Activated naive CD8-positive, alpha-beta T cell treated with anti-CD3 and anti-CD28 coated beads for 36 hours (primary cell): ENCODE measurements at regions not wholly inside any gene's neighbourhood (a gene's known extent, or its start where the extent isn't known, plus 50 kb on each side); places are given as distances from the start of the nearest gene placed in this dataset.

Experiments used
- DNase-seq: peaks from one replicate; pipeline ENCODE4 v3.0.0; 2021
- H3K27ac Mint-ChIP-seq: one replicate; pipeline ENCODE4 v1.8.0; 2022; ENCODE audit warnings: mild to moderate bottlenecking, moderate library complexity, mixed read lengths
- H3K27me3 Mint-ChIP-seq: one replicate; pipeline ENCODE4 v1.8.0; 2022; ENCODE audit warnings: mild to moderate bottlenecking, mixed read lengths
- H3K36me3 Mint-ChIP-seq: one replicate; pipeline ENCODE4 v1.8.0; 2021; ENCODE audit warnings: mild to moderate bottlenecking, mixed read lengths
- H3K4me1 Mint-ChIP-seq: one replicate; pipeline ENCODE4 v1.8.0; 2021; ENCODE audit warnings: mixed read lengths
- H3K4me3 Mint-ChIP-seq: one replicate; pipeline ENCODE4 v1.8.0; 2022; ENCODE audit warnings: mild to moderate bottlenecking, moderate library complexity, mixed read lengths
- H3K9me3 Mint-ChIP-seq: one replicate; pipeline ENCODE4 v1.8.0; 2022; ENCODE audit warnings: mixed read lengths

DNA sequence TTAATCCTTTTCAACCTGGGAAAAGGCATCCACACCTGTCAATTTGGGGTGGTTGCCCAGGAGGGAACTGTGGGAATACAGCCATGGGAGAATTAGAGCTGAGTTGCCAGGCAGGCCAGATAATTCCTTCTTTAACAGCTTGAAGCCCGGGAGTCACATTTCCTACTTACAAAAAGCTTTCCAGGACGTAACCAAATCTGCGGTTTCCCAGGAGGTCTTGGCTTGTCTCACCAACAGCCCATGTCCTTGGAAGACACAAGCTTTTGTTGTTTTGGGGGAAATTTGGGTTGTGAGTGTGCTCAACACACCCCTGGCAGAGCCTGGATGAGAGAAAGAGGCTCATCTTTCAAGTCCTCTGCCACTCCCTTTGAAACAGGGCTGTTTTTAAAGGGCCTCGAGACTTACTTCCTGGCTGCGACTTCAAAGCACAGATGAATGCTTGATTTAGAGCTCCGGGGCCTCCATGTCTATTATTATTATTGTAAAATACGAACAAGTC, 465.9 kb upstream of the BTBD3 start:
- no peak for DNase-seq
- Mint-ChIP-seq H3K4me3 (no peak overlapping the region), H3K9me3 (peaks cover 4% of the 10 kb centered on the region), H3K36me3 (no peaks in the 10 kb centered on the region), H3K27me3 (no peaks in the 10 kb centered on the region), H3K27ac (no peak overlapping the region), H3K4me1 (no peaks in the 10 kb centered on the region)

DNA sequence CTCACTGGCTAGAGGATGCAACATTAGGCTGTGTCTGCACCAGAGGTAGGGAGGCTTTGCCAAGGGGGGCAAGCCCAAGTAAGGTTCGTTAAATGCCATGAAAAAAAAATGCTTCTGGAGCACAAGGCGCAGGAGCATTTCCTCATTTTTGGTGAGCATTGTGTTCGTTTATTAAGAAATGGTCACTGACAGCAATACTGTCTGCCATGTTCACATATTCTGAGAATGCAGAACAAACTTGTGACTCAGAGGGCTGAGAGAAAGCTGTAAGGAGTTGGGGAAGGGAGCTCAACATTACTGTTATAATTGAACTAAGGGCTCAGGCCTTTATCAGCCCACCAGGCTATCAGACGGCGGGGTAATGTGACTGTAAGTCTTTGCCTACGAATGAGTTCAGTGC, 465.4 kb upstream of the BTBD3 start:
- DNase-seq: no peak
- no peaks in the 10 kb centered on the region for H3K4me1 Mint-ChIP-seq
- no peak overlapping the region for H3K27ac Mint-ChIP-seq
- H3K9me3 Mint-ChIP-seq: peaks cover 4% of the 10 kb centered on the region
- no peaks in the 10 kb centered on the region for H3K27me3 Mint-ChIP-seq
- H3K4me3 Mint-ChIP-seq: no peak overlapping the region
- no peaks in the 10 kb centered on the region for H3K36me3 Mint-ChIP-seq

DNA sequence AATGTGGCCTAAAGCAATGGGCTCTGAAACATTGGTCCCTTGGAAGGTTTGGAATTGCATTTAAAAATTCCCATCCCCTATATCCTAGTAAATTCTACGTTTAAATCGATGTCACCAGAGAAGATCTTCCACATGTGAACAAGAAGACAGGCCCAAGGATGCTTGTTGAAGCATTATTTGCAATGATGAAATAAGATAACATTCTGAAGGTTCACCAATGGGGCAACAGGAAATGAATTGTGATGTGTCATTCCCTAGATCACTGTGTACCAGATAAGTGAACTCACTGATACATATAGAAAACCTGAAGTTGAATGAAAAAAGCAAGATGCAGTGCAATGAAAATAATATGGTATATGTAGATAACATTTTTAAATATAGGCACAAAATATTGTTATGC, 464.3 kb upstream of the BTBD3 start:
- no peak for DNase-seq
- H3K36me3 Mint-ChIP-seq: no peaks in the 10 kb centered on the region

DNA sequence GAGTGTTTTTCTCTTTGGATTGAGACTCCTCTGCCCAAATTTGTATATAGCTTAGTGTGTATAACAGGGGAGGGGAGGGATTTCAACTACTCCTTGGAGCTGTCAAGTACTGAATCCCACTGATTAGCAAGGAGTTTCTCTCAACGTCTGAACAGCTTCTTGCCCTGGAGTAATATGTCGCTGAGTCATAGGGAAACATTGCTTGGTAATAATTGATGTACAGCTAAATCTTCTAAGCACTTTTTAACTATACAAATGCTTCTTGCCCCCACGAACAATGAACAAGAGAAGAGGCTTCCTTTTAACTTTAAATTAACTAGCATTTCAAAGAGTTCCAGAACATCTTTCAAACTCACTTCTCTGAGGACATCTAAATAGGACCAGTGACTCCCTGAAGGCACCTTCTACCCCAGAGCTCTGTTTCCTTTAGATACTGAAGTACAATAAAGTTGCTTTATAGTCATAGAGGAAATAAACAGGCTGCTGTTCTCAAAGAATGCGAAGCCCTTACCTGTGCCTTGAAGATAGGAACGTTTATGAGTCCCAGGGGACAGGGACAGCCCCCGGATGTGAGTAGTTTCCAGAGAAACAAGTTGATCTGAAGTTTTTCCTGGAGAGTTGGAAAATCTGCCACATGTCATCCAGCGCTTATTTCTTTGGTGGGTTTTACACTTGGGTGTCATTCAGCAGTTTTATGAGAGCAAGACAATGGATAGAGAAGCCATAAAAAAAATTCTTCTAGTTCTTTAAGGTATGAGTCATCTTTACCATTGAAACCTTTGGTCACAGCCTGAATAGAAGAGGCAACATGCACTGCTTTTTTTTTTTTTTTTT, 462.5 kb upstream of the BTBD3 start:
- DNase-seq: no peak
- Mint-ChIP-seq H3K27me3 (no peaks in the 10 kb centered on the region), H3K9me3 (peaks cover 4% of the 10 kb centered on the region), H3K4me3 (no peak overlapping the region), H3K4me1 (no peaks in the 10 kb centered on the region), H3K27ac (no peak overlapping the region), H3K36me3 (no peaks in the 10 kb centered on the region)

More for the DNA sequence above, 464.3 kb upstream of the BTBD3 start:
- no peak overlapping the region for H3K27ac Mint-ChIP-seq
- H3K4me1 Mint-ChIP-seq: no peaks in the 10 kb centered on the region
- no peak overlapping the region for H3K4me3 Mint-ChIP-seq
- H3K27me3 Mint-ChIP-seq: no peaks in the 10 kb centered on the region
- peaks cover 4% of the 10 kb centered on the region for H3K9me3 Mint-ChIP-seq

DNA sequence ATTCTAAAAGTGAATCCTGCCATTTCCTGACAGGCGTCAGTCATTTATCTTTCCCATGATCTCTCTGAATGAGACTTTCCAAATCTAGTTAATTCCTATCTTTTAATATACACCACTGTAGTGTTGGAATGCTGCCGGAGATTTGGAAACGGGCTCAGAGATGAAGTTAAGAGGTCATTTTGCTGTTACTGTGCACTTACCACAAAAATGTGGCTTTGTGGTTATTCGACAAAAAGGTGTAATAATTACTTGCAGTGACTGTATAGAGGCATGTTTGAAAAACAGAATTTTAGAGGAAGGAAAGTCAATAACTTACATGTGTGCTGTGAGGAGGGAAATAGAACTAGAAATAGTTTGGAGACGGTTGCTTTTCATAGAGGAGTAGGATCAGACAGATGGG, 460.2 kb upstream of the BTBD3 start:
- Mint-ChIP-seq H3K36me3 (no peaks in the 10 kb centered on the region), H3K27ac (no peak overlapping the region), H3K4me1 (no peaks in the 10 kb centered on the region), H3K27me3 (no peaks in the 10 kb centered on the region), H3K9me3 (peaks cover 4% of the 10 kb centered on the region), H3K4me3 (no peak overlapping the region)
- DNase-seq: no peak

DNA sequence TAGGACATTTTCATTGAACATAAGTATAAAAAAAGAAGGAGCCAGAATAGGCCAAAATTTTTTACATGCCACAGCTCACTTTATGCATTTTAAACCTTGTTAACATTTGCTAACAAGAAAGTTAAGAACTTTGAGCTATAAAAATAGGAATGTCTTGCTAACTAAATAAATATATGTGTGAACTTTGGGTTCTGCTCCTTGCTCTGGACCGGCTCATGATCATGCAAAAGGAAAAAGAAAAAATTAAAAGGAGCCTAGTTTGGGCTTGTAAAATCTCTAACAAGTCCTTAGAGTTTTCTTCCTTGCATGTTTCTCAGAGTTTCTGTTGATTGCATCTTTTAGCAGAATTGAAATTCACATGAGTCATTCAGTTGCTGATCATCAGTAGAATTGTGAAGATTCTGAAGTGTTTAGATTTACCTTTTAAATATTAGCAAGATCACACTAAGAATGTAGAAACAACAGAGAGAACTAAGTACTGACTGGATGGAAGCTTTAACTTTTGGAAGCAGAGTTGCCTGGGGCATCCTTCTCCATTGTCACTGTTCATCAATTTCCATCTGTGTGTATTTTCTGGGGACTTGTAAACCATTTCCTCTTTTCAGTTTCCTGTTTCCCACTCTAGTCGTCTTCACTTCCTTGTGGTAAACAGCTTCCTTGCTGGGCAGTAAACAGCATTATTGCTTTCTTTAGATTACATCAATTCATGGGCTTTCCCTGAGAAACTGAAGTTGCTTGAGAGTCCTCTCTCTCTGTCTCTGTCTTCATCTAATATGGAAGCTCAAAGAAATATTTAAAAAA, 458.4 kb upstream of the BTBD3 start:
- Mint-ChIP-seq H3K27ac (no peak overlapping the region), H3K36me3 (no peaks in the 10 kb centered on the region), H3K4me3 (no peak overlapping the region), H3K9me3 (peaks cover 4% of the 10 kb centered on the region), H3K27me3 (no peaks in the 10 kb centered on the region), H3K4me1 (no peaks in the 10 kb centered on the region)
- DNase-seq: no peak

DNA sequence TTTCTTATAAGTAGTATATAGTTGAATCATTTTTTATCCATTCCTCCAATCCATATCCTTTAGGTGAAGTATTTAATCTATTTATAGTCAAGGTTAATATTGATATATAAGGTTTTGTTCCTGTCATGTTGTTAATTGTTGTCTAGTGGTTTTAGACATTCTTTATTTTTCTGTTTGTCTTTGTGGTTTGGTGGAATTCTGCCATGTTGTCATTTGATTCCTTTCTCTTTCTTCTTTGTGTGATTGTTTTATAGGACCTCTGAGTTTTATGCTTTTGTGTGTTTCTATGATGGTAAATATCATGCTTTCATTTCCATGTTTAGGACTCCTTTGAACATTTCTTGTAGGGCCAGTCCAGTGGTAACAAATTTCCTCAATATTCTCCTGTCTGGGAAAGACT, 450.3 kb upstream of the BTBD3 start:
- Mint-ChIP-seq H3K36me3 (no peaks in the 10 kb centered on the region), H3K9me3 (no peaks in the 10 kb centered on the region), H3K4me1 (no peaks in the 10 kb centered on the region), H3K27me3 (no peaks in the 10 kb centered on the region), H3K27ac (no peak overlapping the region), H3K4me3 (no peak overlapping the region)
- no peak for DNase-seq

DNA sequence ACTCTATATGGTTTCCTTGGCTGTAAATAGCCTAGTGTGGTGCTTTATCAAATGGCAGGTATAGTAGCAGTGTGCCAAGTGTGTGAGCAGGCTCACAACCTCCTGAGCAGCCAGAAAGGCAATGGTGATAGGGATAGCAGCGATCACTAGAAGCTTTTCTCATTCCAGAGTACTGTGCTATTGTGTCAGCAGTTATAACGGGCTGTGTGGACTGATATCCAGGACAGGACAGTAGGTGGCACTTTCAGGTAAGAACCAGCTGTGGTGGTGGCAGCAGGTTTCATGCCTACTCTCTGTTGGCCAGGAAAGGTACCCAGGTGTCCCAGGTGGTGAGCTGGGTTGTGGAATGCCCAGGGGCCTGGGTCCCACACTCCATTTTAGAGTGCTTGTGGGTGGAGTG, 448.8 kb upstream of the BTBD3 start:
- H3K9me3 Mint-ChIP-seq: no peaks in the 10 kb centered on the region
- H3K27me3 Mint-ChIP-seq: no peaks in the 10 kb centered on the region
- H3K4me1 Mint-ChIP-seq: no peaks in the 10 kb centered on the region
- no peak for DNase-seq
- no peak overlapping the region for H3K27ac Mint-ChIP-seq
- no peak overlapping the region for H3K4me3 Mint-ChIP-seq
- no peaks in the 10 kb centered on the region for H3K36me3 Mint-ChIP-seq

DNA sequence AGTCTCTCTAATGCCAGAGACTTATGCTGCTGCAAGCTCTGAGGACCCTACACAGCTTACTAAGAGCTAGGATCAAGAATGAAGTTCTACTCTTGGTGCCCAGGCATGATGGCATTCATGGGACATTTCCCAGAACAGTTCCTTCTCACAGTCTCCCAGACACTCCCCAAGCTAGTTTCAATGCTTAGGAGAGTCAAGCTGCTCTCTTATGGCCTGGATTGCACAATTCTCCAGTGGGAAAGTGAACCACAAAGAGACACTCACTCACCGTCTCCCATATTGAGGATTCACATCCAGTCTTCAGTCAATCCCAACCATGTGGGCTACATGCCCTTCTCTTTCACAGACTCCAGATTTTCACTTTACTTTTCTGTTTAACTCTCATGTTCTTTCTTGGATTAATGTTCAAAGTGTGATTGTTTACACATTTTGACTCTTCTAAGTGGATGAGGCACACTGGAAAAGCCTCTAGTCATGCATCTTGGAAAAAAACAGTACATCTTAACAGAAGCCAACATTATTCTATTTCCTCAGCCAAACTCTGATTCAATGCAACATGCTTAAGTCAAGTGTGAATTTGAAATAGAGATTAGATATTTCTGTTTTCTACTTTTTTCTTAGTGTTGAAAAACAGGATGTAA, 447.8 kb upstream of the BTBD3 start:
- no peak for DNase-seq
- H3K9me3 Mint-ChIP-seq: no peaks in the 10 kb centered on the region
- H3K4me1 Mint-ChIP-seq: no peaks in the 10 kb centered on the region

DNA sequence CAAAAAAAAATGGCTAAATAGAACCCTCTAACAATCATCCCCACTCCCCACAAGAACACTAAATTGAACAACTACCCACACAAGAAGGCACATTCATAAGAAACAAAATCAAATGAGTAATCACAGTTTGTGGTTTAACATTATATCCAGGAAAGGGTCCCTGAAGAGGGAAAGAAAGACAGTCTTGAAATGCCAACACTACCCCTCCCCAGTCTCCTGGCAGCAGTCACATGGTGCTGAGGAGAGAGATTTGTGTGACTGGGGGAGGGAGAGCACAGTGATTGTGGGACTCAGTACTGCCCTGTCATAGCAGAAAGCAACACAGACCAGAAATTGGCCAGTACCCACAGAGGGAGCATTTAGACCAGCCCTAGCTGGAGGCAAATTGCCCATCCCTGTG, 443.7 kb upstream of the BTBD3 start:
- H3K9me3 Mint-ChIP-seq: peaks cover 5% of the 10 kb centered on the region
- H3K4me1 Mint-ChIP-seq: no peaks in the 10 kb centered on the region
- no peaks in the 10 kb centered on the region for H3K27me3 Mint-ChIP-seq
- H3K27ac Mint-ChIP-seq: no peak overlapping the region
- no peak overlapping the region for H3K4me3 Mint-ChIP-seq
- H3K36me3 Mint-ChIP-seq: no peaks in the 10 kb centered on the region
- DNase-seq: no peak

More for the DNA sequence above, 447.8 kb upstream of the BTBD3 start:
- no peak overlapping the region for H3K4me3 Mint-ChIP-seq
- H3K27me3 Mint-ChIP-seq: no peaks in the 10 kb centered on the region
- no peak overlapping the region for H3K27ac Mint-ChIP-seq
- H3K36me3 Mint-ChIP-seq: no peaks in the 10 kb centered on the region

DNA sequence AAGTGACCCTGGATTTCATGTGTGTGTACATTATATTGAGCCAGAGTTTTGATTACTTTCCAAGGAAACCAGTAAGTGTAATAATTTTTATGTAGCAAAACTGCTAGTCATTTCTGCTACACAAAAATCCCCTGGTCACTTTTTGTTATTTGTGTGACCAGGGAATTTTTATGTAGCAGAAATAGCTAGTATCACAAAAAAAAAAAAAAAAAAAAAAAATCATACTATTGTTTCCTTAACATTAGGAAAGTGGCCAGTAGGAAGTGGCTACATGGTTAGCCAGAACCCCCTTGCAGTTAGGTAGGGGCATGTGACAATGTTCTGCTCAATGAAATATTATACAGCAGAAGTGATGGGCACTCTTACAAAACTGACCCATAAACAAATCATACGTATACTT, 434.0 kb upstream of the BTBD3 start:
- no peak for DNase-seq
- Mint-ChIP-seq H3K9me3 (peaks cover 1% of the 10 kb centered on the region), H3K4me3 (no peak overlapping the region), H3K36me3 (no peaks in the 10 kb centered on the region), H3K4me1 (no peaks in the 10 kb centered on the region), H3K27ac (no peak overlapping the region), H3K27me3 (no peaks in the 10 kb centered on the region)

DNA sequence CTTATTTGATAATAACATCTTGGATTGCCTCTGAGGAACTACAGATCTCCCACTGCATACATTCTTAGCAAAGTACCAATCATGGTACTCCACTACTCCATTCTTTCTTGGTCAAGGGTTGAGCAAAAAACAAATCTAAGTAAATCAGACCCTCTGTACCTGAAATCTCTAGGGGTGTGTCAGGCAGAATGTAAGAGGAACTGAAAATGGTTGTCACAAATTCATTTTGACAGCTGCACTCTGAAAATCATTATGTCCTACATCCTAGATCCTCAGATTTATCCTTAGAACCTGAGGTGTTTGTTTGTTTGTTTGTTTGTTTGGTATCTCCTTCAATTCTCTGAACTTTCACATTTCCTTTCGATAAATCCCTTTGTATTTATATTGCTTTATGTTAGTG, 433.2 kb upstream of the BTBD3 start:
- peaks cover 1% of the 10 kb centered on the region for H3K9me3 Mint-ChIP-seq
- H3K36me3 Mint-ChIP-seq: no peaks in the 10 kb centered on the region
- no peak overlapping the region for H3K4me3 Mint-ChIP-seq
- H3K4me1 Mint-ChIP-seq: no peaks in the 10 kb centered on the region
- no peaks in the 10 kb centered on the region for H3K27me3 Mint-ChIP-seq
- no peak overlapping the region for H3K27ac Mint-ChIP-seq
- DNase-seq: no peak

DNA sequence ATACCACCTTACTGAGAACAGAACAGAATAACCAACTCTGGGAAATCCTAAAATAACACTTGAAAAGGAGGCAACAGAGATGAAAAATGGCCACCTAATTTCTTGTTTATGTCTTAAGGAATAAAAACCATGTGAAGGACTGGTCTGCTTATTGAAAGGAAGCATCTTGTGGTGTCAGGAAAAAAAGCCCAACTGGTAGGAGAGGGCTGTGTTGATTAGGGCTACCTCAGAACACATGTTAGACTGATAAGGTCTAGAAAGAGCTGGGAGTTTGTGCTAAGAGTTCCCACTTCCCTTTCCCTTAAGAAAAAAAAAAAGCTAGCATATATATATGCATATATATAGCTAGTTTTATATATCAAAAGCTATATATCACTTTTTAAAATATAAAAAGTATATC, 425.3 kb upstream of the BTBD3 start:
- Mint-ChIP-seq H3K4me1 (no peaks in the 10 kb centered on the region), H3K4me3 (no peak overlapping the region), H3K27me3 (no peaks in the 10 kb centered on the region), H3K36me3 (no peaks in the 10 kb centered on the region), H3K9me3 (no peaks in the 10 kb centered on the region), H3K27ac (no peak overlapping the region)
- no peak for DNase-seq

DNA sequence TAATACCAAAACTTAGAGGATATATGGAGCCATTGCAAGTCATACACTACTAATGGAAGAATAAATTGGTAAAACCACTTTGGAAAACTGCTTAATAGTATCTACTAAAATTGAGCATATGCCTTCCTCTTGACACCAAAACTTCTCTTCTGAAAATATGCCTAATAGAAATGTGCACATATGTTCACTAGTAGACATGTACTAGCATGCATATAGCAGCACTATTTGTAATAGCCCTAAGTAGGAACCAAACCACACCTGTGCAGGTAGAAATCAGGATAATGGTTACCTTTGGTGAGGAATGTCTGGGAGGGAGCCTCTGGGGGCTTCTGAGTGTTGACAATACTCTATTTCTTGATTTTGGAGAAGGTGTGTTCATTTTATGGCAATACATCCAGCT, 424.8 kb upstream of the BTBD3 start:
- no peak for DNase-seq
- Mint-ChIP-seq H3K4me1 (no peaks in the 10 kb centered on the region), H3K27me3 (no peaks in the 10 kb centered on the region), H3K36me3 (no peaks in the 10 kb centered on the region), H3K27ac (no peak overlapping the region), H3K9me3 (no peaks in the 10 kb centered on the region), H3K4me3 (no peak overlapping the region)

DNA sequence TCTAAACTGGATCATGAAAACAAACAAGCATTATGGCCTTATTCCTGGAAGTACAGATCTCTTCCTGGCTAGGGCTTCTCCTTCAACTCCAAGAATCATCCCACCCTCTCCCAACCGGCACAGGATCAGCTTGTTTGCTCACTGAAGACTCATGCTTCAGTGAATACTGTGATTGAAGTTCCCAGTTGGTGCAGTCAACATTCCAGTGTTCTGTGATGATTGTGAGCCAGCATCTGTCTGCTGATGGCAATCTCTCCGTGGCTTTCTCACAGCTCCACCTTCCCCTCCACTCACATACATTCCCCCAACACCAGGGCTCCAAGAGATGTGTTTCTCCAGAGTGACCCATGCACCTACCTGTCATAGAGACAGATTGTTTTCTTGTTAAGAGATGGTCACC, 421.3 kb upstream of the BTBD3 start:
- no peaks in the 10 kb centered on the region for H3K4me1 Mint-ChIP-seq
- DNase-seq: no peak
- no peaks in the 10 kb centered on the region for H3K27me3 Mint-ChIP-seq
- no peaks in the 10 kb centered on the region for H3K36me3 Mint-ChIP-seq
- H3K27ac Mint-ChIP-seq: no peak overlapping the region
- H3K9me3 Mint-ChIP-seq: no peaks in the 10 kb centered on the region
- no peak overlapping the region for H3K4me3 Mint-ChIP-seq
